ENCODE measurements at regions not wholly inside any gene's neighbourhood (a gene's known extent, or its start where the extent isn't known, plus 50 kb on each side); places are given as distances from the start of the nearest gene placed in this dataset.

DNA sequence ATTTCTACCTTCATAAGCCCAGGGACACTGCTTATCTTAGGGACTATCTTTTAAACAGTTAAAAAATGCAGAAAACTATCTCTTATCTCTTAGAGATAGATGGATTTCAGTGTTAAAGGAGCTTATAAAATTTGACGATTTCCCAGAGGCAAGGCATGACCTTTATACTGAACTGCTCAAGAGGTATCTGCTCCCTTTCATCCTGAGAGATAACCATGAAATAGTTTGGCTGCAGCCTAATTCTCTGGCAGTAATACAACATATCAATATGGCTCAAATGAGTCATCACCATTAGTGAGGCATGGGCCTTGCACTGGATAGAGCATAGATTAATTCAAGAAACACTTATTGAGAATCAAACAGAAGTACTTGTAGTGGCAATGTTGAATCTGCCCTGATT is 348.2 kb upstream of the GRIA3 start:
- TF ChIP-seq, protein P1, sequence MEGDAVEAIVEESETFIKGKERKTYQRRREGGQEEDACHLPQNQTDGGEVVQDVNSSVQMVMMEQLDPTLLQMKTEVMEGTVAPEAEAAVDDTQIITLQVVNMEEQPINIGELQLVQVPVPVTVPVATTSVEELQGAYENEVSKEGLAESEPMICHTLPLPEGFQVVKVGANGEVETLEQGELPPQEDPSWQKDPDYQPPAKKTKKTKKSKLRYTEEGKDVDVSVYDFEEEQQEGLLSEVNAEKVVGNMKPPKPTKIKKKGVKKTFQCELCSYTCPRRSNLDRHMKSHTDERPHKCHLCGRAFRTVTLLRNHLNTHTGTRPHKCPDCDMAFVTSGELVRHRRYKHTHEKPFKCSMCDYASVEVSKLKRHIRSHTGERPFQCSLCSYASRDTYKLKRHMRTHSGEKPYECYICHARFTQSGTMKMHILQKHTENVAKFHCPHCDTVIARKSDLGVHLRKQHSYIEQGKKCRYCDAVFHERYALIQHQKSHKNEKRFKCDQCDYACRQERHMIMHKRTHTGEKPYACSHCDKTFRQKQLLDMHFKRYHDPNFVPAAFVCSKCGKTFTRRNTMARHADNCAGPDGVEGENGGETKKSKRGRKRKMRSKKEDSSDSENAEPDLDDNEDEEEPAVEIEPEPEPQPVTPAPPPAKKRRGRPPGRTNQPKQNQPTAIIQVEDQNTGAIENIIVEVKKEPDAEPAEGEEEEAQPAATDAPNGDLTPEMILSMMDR (IDR thresholded peaks at IDR 0.05; ENCODE audit: insufficient read depth, low read length, poor library complexity, severe bottlenecking): no peak
- TF ChIP-seq EZH2phosphoT487 (conservative IDR thresholded peaks at IDR 0.05; ENCODE audit: low read length): no peak
